T-helper 2 cell treated with Interferon-gamma antibody and Interleukin-4, amounts not matched to agents 5 μg/mL and 100 μg/mL, for 36 hours (primary cell): ENCODE measurements at regions not wholly inside any gene's neighbourhood (a gene's known extent, or its start where the extent isn't known, plus 50 kb on each side); places are given as distances from the start of the nearest gene placed in this dataset.

Experiments used
- DNase-seq: peaks from one replicate; pipeline ENCODE4 v3.0.0; 2021; ENCODE audit warnings: low spot score
- H3K27ac Mint-ChIP-seq: one replicate; pipeline ENCODE4 v1.8.0; 2021; ENCODE audit warnings: mild to moderate bottlenecking, mixed read lengths
- H3K27me3 Mint-ChIP-seq: one replicate; pipeline ENCODE4 v1.8.0; 2021; ENCODE audit warnings: low read depth, mixed read lengths
- H3K36me3 Mint-ChIP-seq: one replicate; pipeline ENCODE4 v1.8.0; 2021; ENCODE audit warnings: low read depth, mixed read lengths
- H3K4me1 Mint-ChIP-seq: one replicate; pipeline ENCODE4 v1.8.0; 2021; ENCODE audit warnings: low read depth, mixed read lengths
- H3K4me3 Mint-ChIP-seq: one replicate; pipeline ENCODE4 v1.8.0; 2022; ENCODE audit warnings: mild to moderate bottlenecking, moderate library complexity, mixed read lengths
- H3K9me3 Mint-ChIP-seq: one replicate; pipeline ENCODE4 v1.8.0; 2021; ENCODE audit warnings: mixed read lengths

- no peaks in the 10 kb centered on the region for H3K4me1 Mint-ChIP-seq
- H3K36me3 Mint-ChIP-seq = no peaks in the 10 kb centered on the region
- no peak for DNase-seq
- H3K9me3 Mint-ChIP-seq = no peaks in the 10 kb centered on the region
- H3K27ac Mint-ChIP-seq = no peak overlapping the region
- H3K27me3 Mint-ChIP-seq = peaks cover 2% of the 10 kb centered on the region
- H3K4me3 Mint-ChIP-seq = no peak overlapping the region
These were observed 155.8 kb downstream of the FAM43A start for GRCh38 chr3:194841515-194841841.

- no peak for DNase-seq
- Mint-ChIP-seq H3K4me1 (no peaks in the 10 kb centered on the region), H3K4me3 (no peak overlapping the region), H3K9me3 (no peaks in the 10 kb centered on the region), H3K27me3 (peaks cover 2% of the 10 kb centered on the region), H3K27ac (no peak overlapping the region), H3K36me3 (no peaks in the 10 kb centered on the region)
These were observed 157.9 kb downstream of the FAM43A start for GRCh38 chr3:194843556-194843955.

GRCh38 chr3:194844046-194844445 lies 158.4 kb downstream of the FAM43A start:
- no peaks in the 10 kb centered on the region for H3K9me3 Mint-ChIP-seq
- no peak overlapping the region for H3K4me3 Mint-ChIP-seq
- H3K27ac Mint-ChIP-seq = no peak overlapping the region
- H3K4me1 Mint-ChIP-seq = no peaks in the 10 kb centered on the region
- DNase-seq = no peak
- peaks cover 2% of the 10 kb centered on the region for H3K27me3 Mint-ChIP-seq
- no peaks in the 10 kb centered on the region for H3K36me3 Mint-ChIP-seq

- H3K4me1 Mint-ChIP-seq = no peaks in the 10 kb centered on the region
- DNase-seq = no peak
- H3K27ac Mint-ChIP-seq = no peak overlapping the region
- no peaks in the 10 kb centered on the region for H3K36me3 Mint-ChIP-seq
- no peaks in the 10 kb centered on the region for H3K27me3 Mint-ChIP-seq
- no peaks in the 10 kb centered on the region for H3K9me3 Mint-ChIP-seq
- H3K4me3 Mint-ChIP-seq = no peak overlapping the region
These were observed 163.6 kb downstream of the FAM43A start for GRCh38 chr3:194849166-194849875.

- DNase-seq = no peak
- peaks cover 3% of the 10 kb centered on the region for H3K27me3 Mint-ChIP-seq
- no peaks in the 10 kb centered on the region for H3K9me3 Mint-ChIP-seq
- no peak overlapping the region for H3K4me3 Mint-ChIP-seq
- no peaks in the 10 kb centered on the region for H3K4me1 Mint-ChIP-seq
- no peaks in the 10 kb centered on the region for H3K36me3 Mint-ChIP-seq
- H3K27ac Mint-ChIP-seq = no peak overlapping the region
These were observed 165.6 kb downstream of the FAM43A start for GRCh38 chr3:194851254-194851653.

- Mint-ChIP-seq H3K27me3 (peaks cover 3% of the 10 kb centered on the region), H3K36me3 (no peaks in the 10 kb centered on the region), H3K4me1 (no peaks in the 10 kb centered on the region), H3K27ac (no peak overlapping the region), H3K4me3 (no peak overlapping the region), H3K9me3 (no peaks in the 10 kb centered on the region)
- DNase-seq = no peak
These were observed 166.3 kb downstream of the FAM43A start for GRCh38 chr3:194851941-194852340.

GRCh38 chr3:194852345-194852744 lies 166.7 kb downstream of the FAM43A start:
- no peak for DNase-seq
- Mint-ChIP-seq H3K27ac (no peak overlapping the region), H3K27me3 (peaks cover 3% of the 10 kb centered on the region), H3K36me3 (no peaks in the 10 kb centered on the region), H3K4me3 (no peak overlapping the region), H3K4me1 (no peaks in the 10 kb centered on the region), H3K9me3 (no peaks in the 10 kb centered on the region)

- no peak for DNase-seq
- Mint-ChIP-seq H3K27ac (no peak overlapping the region), H3K4me1 (no peaks in the 10 kb centered on the region), H3K36me3 (no peaks in the 10 kb centered on the region), H3K9me3 (no peaks in the 10 kb centered on the region), H3K4me3 (no peak overlapping the region), H3K27me3 (peaks cover 3% of the 10 kb centered on the region)
These were observed 167.3 kb downstream of the FAM43A start for GRCh38 chr3:194852831-194853508.

GRCh38 chr3:194854206-194854605 lies 168.5 kb downstream of the FAM43A start:
- Mint-ChIP-seq H3K4me1 (no peaks in the 10 kb centered on the region), H3K4me3 (no peak overlapping the region), H3K27me3 (peaks cover 3% of the 10 kb centered on the region), H3K27ac (no peak overlapping the region), H3K36me3 (no peaks in the 10 kb centered on the region), H3K9me3 (no peaks in the 10 kb centered on the region)
- DNase-seq = no peak

- Mint-ChIP-seq H3K4me3 (no peak overlapping the region), H3K27me3 (peaks cover 3% of the 10 kb centered on the region), H3K36me3 (no peaks in the 10 kb centered on the region), H3K9me3 (no peaks in the 10 kb centered on the region), H3K4me1 (no peaks in the 10 kb centered on the region), H3K27ac (no peak overlapping the region)
- DNase-seq = no peak
These were observed 169.1 kb downstream of the FAM43A start for GRCh38 chr3:194854659-194855390.

- Mint-ChIP-seq H3K4me1 (no peaks in the 10 kb centered on the region), H3K27ac (no peak overlapping the region), H3K9me3 (no peaks in the 10 kb centered on the region), H3K4me3 (no peak overlapping the region), H3K27me3 (peaks cover 3% of the 10 kb centered on the region), H3K36me3 (no peaks in the 10 kb centered on the region)
- no peak for DNase-seq
These were observed 170.6 kb downstream of the FAM43A start for GRCh38 chr3:194856296-194856695.

GRCh38 chr3:194857469-194858113 lies 171.9 kb downstream of the FAM43A start:
- no peak overlapping the region for H3K27ac Mint-ChIP-seq
- no peaks in the 10 kb centered on the region for H3K4me1 Mint-ChIP-seq
- no peak overlapping the region for H3K4me3 Mint-ChIP-seq
- no peaks in the 10 kb centered on the region for H3K36me3 Mint-ChIP-seq
- H3K27me3 Mint-ChIP-seq = peaks cover 5% of the 10 kb centered on the region
- no peaks in the 10 kb centered on the region for H3K9me3 Mint-ChIP-seq
- no peak for DNase-seq

- no peak overlapping the region for H3K27ac Mint-ChIP-seq
- no peaks in the 10 kb centered on the region for H3K36me3 Mint-ChIP-seq
- no peak for DNase-seq
- peaks cover 12% of the 10 kb centered on the region for H3K27me3 Mint-ChIP-seq
- no peak overlapping the region for H3K4me3 Mint-ChIP-seq
- H3K4me1 Mint-ChIP-seq = no peaks in the 10 kb centered on the region
- H3K9me3 Mint-ChIP-seq = no peaks in the 10 kb centered on the region
These were observed 172.7 kb downstream of the FAM43A start for GRCh38 chr3:194858382-194858781.

GRCh38 chr3:194860725-194861124 lies 175.0 kb downstream of the FAM43A start:
- H3K9me3 Mint-ChIP-seq = no peaks in the 10 kb centered on the region
- H3K4me1 Mint-ChIP-seq = no peaks in the 10 kb centered on the region
- H3K27me3 Mint-ChIP-seq = peaks cover 14% of the 10 kb centered on the region
- DNase-seq = no peak
- H3K36me3 Mint-ChIP-seq = no peaks in the 10 kb centered on the region
- no peak overlapping the region for H3K4me3 Mint-ChIP-seq
- no peak overlapping the region for H3K27ac Mint-ChIP-seq
